Vagina (tissue), 2 donors: ENCODE measurements at regions not wholly inside any gene's neighbourhood (a gene's known extent, or its start where the extent isn't known, plus 50 kb on each side); places are given as distances from the start of the nearest gene placed in this dataset.

Source experiments
- DNase-seq, 2 donors: peaks; one replicate each; pipeline ENCODE4 v3.0.0-alpha.2; 2017; ENCODE audit errors: extremely low spot score in 2 of 2
- H3K27ac ChIP-seq: fragments of 200-600 bp; sonication (generic); one replicate; pipeline ENCODE4 v1.5.1; 2019
- H3K27me3 ChIP-seq: fragments of 200-600 bp; sonication (generic); one replicate; pipeline ENCODE4 v1.5.1; 2019
- H3K36me3 ChIP-seq, 2 donors: fragments of 200-600 bp; sonication (generic); one replicate each; pipeline ENCODE4 v1.5.1; 2017 to 2019
- H3K4me1 ChIP-seq: fragments of 200-600 bp; sonication (generic); one replicate; pipeline ENCODE4 v1.5.1; 2019
- H3K4me3 ChIP-seq, 2 donors: fragments of 200-600 bp; sonication (generic); 1 replicate in 1 of 2; 2 replicates in 1 of 2; pipeline ENCODE4 v1.5.1; 2016 to 2019
- H3K9me3 ChIP-seq: fragments of 200-600 bp; sonication (generic); one replicate; pipeline ENCODE4 v1.5.1; 2019
- POLR2A ChIP-seq, 2 donors: fragments of 450-650 bp; IDR thresholded peaks; one replicate each; pipeline ENCODE4 v1.6.1; 2017; ENCODE audit warnings: antibody characterized with exemption in 2 of 2, mild to moderate bottlenecking in 2 of 2, moderate library complexity in 2 of 2
- POLR2AphosphoS5 ChIP-seq, 2 donors: sonication (generic); formaldehyde crosslinking; IDR thresholded peaks; one replicate each; pipeline ENCODE4 v1.9.0; 2017; ENCODE audit warnings: antibody characterized with exemption in 2 of 2, mild to moderate bottlenecking in 2 of 2, low read depth in 1 of 2; ENCODE audit not compliant: insufficient read depth in 1 of 2
- intact Hi-C: fragments of 100-400 bp; cut with DNase I; formaldehyde crosslinking; loops from one replicate; pipeline ENCODE4 v1.15.1; 2023
- TF ChIP-seq, protein P1 (sequence below), 3 experiments: fragments of 450-650 bp in 2 of 3; fragments of 200-600 bp in 1 of 3; sonication (generic) in 1 of 3; IDR thresholded peaks; one replicate each; pipeline ENCODE4 v1.5.1; 2017 to 2019; ENCODE audit warnings: antibody characterized with exemption in 3 of 3, mild to moderate bottlenecking in 2 of 3, moderate library complexity in 2 of 3

GRCh38 chr5:165844571-165844970 is 2339.2 kb downstream of the MAT2B start:
- Histone ChIP-seq H3K4me1 (no peaks in the 10 kb centered on the region), H3K27me3 (no peaks in the 10 kb centered on the region), H3K27ac (no peak overlapping the region), H3K36me3 (no peaks in the 10 kb centered on the region), H3K4me3 (no peak overlapping the region), H3K9me3 (no peaks in the 10 kb centered on the region)
- no peak for TF ChIP-seq POLR2A (IDR thresholded peaks at IDR 0.05)
- TF ChIP-seq, protein P1, sequence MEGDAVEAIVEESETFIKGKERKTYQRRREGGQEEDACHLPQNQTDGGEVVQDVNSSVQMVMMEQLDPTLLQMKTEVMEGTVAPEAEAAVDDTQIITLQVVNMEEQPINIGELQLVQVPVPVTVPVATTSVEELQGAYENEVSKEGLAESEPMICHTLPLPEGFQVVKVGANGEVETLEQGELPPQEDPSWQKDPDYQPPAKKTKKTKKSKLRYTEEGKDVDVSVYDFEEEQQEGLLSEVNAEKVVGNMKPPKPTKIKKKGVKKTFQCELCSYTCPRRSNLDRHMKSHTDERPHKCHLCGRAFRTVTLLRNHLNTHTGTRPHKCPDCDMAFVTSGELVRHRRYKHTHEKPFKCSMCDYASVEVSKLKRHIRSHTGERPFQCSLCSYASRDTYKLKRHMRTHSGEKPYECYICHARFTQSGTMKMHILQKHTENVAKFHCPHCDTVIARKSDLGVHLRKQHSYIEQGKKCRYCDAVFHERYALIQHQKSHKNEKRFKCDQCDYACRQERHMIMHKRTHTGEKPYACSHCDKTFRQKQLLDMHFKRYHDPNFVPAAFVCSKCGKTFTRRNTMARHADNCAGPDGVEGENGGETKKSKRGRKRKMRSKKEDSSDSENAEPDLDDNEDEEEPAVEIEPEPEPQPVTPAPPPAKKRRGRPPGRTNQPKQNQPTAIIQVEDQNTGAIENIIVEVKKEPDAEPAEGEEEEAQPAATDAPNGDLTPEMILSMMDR (IDR thresholded peaks at IDR 0.05): no peak
- TF ChIP-seq POLR2AphosphoS5 (IDR thresholded peaks at IDR 0.05; ENCODE audit: insufficient read depth in 1 of 2, low read depth in 1 of 2): no peak
- no peak for DNase-seq
- intact Hi-C loops: no loop called here

DNA sequence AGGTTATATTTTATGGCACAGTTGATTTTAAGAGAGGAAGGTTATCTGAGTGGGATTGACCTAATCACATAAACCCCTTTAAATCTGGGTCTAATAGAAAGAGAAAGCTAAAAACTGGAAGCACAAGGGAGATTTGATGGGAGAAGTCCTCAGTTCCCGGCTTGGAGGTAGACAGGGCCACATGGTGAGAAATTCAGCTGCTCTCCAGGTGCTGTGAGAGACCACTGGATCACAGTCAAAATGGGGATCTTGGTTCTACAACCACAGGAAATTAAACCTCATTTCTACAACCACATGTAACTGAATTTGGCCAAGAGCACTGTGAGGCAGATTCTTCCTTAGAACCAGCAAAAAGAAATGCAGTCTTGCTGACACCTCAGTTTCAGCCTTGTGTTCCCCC is 2352.7 kb downstream of the MAT2B start:
- no peak for DNase-seq
- H3K27ac ChIP-seq: no peak overlapping the region
- no peaks in the 10 kb centered on the region for H3K4me1 ChIP-seq
- no peaks in the 10 kb centered on the region for H3K36me3 ChIP-seq
- no peak overlapping the region for H3K4me3 ChIP-seq
- no peaks in the 10 kb centered on the region for H3K27me3 ChIP-seq
- intact Hi-C loops: no loop called here
- TF ChIP-seq POLR2A (IDR thresholded peaks at IDR 0.05) (no peak), POLR2AphosphoS5 (IDR thresholded peaks at IDR 0.05; ENCODE audit: insufficient read depth in 1 of 2, low read depth in 1 of 2) (no peak)
- TF ChIP-seq, protein P1 (IDR thresholded peaks at IDR 0.05): no peak
- no peaks in the 10 kb centered on the region for H3K9me3 ChIP-seq

- no peaks in the 10 kb centered on the region for H3K27me3 ChIP-seq
- no peak for TF ChIP-seq POLR2A (IDR thresholded peaks at IDR 0.05)
- TF ChIP-seq, protein P1 (IDR thresholded peaks at IDR 0.05): no peak
- TF ChIP-seq POLR2AphosphoS5 (IDR thresholded peaks at IDR 0.05; ENCODE audit: insufficient read depth in 1 of 2, low read depth in 1 of 2): no peak
Observed at GRCh38 chr5:165859251-165859650, 2353.8 kb downstream of the MAT2B start.

DNA sequence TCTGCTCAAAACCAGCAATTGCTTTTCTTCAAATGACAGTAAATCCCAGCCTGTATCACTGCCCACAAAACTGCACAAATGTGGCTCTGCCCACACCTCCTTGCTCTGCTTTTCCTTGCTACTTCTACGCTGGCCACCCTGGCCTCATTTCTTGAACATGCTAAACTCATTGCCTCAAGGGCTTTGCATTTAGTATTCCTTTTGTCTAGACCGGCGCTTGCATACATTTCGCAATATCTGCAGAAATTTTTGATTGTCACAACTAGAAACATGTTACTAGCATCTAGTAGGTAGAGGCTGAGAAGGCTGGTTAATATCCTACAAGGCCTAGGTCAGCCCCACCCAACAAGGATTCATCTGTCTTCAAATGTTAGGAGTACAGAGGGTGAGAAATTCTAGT is 2357.8 kb downstream of the MAT2B start:
- intact Hi-C loops: no loop called here
- Histone ChIP-seq H3K27ac (no peak overlapping the region), H3K4me1 (no peaks in the 10 kb centered on the region), H3K27me3 (no peaks in the 10 kb centered on the region), H3K4me3 (no peak overlapping the region), H3K9me3 (no peaks in the 10 kb centered on the region), H3K36me3 (no peaks in the 10 kb centered on the region)
- no peak for DNase-seq
- TF ChIP-seq, protein P1 (IDR thresholded peaks at IDR 0.05): no peak
- TF ChIP-seq POLR2A (IDR thresholded peaks at IDR 0.05) (no peak), POLR2AphosphoS5 (IDR thresholded peaks at IDR 0.05; ENCODE audit: insufficient read depth in 1 of 2, low read depth in 1 of 2) (no peak)

More at GRCh38 chr5:165859251-165859650, 2353.8 kb downstream of the MAT2B start:
- H3K4me3 ChIP-seq: no peak overlapping the region
- no peak overlapping the region for H3K27ac ChIP-seq
- no peak for DNase-seq
- H3K4me1 ChIP-seq: no peaks in the 10 kb centered on the region
- H3K36me3 ChIP-seq: no peaks in the 10 kb centered on the region
- H3K9me3 ChIP-seq: no peaks in the 10 kb centered on the region
- intact Hi-C loops: no loop called here

DNA sequence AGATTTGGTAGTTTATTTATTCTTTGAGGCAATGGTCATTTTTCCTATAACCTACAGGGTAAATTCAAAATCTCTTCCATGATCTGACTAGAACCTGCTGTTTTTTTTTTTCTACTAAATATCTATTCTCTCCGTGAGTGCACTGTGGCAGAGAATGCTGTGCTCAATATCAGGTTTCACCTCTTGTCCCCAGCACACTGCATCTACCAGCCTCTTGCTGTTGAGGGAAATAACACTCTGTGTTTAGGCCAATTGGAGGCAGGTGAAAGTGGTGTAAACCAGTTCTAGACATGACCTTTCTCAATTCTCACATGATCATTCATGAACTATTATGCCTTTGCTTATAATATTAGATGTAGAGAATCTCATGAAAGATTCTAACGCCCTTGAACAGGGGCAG is 2365.9 kb downstream of the MAT2B start:
- Histone ChIP-seq H3K27ac (no peak overlapping the region), H3K4me3 (no peak overlapping the region), H3K4me1 (no peaks in the 10 kb centered on the region), H3K9me3 (no peaks in the 10 kb centered on the region), H3K27me3 (no peaks in the 10 kb centered on the region), H3K36me3 (no peaks in the 10 kb centered on the region)
- no peak for DNase-seq
- TF ChIP-seq POLR2AphosphoS5 (IDR thresholded peaks at IDR 0.05; ENCODE audit: insufficient read depth in 1 of 2, low read depth in 1 of 2) (no peak), POLR2A (IDR thresholded peaks at IDR 0.05) (no peak)
- TF ChIP-seq, protein P1 (IDR thresholded peaks at IDR 0.05): no peak
- intact Hi-C loops: no loop called here
